HCT116 (cell line): ENCODE measurements at regions not wholly inside any gene's neighbourhood (a gene's known extent, or its start where the extent isn't known, plus 50 kb on each side); places are given as distances from the start of the nearest gene placed in this dataset.

Experiments
- ATAC-seq: fragments of 200-7000 bp; cut with Tn5 transposase; 2 replicates; pipeline ENCODE4 v1.9.1; 2020; ENCODE audit warnings: mild to moderate bottlenecking, moderate library complexity
- BruUV-seq: library from RNA; stranded (reverse); fragments of 400-500 nt; replicated peaks from 2 replicates; lab custom pipeline; 2021; lab: Mats Ljungman, UMichigan
- CTCF ChIA-PET: fragments of 300-600 bp; sonication (Branson Sonifier 250); formaldehyde crosslinking; loops from one replicate; lab custom pipeline; 2021; ENCODE audit warnings: antibody characterized with exemption; lab: Charles Lee
- POLR2A ChIA-PET: fragments of 300-600, 350-600 bp; sonication (Branson Sonifier 250); formaldehyde crosslinking; loops from one replicate; lab custom pipeline; 2021; ENCODE audit warnings: antibody characterized with exemption; lab: Charles Lee
- RAD21 ChIA-PET, 2 experiments: fragments of 300-600 bp; sonication (Branson Sonifier 250); formaldehyde crosslinking; loops; one replicate each; lab custom pipeline; 2023; ENCODE audit warnings: low total read pairs in 2 of 2; ENCODE audit not compliant: uncharacterized antibody in 2 of 2, unreplicated experiment in 2 of 2, low non-redundant PET in 1 of 2; lab: Charles Lee
- DNase-seq: peaks from one replicate; pipeline ENCODE4 v3.0.0-alpha.2; 2010; ENCODE audit warnings: low read depth, low spot score
- H2AFZ ChIP-seq: fragments of 200-600 bp; shearing (Covaris generic), sonication (generic); 2 replicates; pipeline ENCODE4 v1.6.1; 2017; ENCODE audit warnings: low read depth, mixed run types, mixed read lengths, antibody characterized with exemption, low read length; ENCODE audit not compliant: poor library complexity, severe bottlenecking
- H3K27ac ChIP-seq: 2 replicates; pipeline ENCODE4 v1.5.1; 2012; ENCODE audit warnings: low read depth, low read length
- H3K27me3 ChIP-seq: fragments of 200-600 bp; sonication (generic); 2 replicates; pipeline ENCODE4 v1.6.1; 2016; ENCODE audit warnings: mixed run types, low read length, mixed read lengths; ENCODE audit not compliant: insufficient read depth
- H3K36me3 ChIP-seq, 2 experiments: fragments of 200-500 bp in 1 of 2; fragments of 200-600 bp in 1 of 2; sonication (Bioruptor generic) in 1 of 2; sonication (generic) in 1 of 2; 2 replicates each; pipeline versions ENCODE4 v1.5.1 to v1.6.1; 2014 to 2016; ENCODE audit warnings: low read length in 2 of 2, inconsistent platforms in 1 of 2, mixed read lengths in 1 of 2, mixed run types in 1 of 2; ENCODE audit not compliant: insufficient read depth in 2 of 2, control insufficient read depth in 1 of 2
- H3K4me1 ChIP-seq, 2 experiments: fragments of 200-600 bp in 1 of 2; sonication (generic) in 1 of 2; 2 replicates each; pipeline versions ENCODE4 v1.5.1 to v1.6.1; 2012 to 2017; ENCODE audit warnings: low read length in 2 of 2, inconsistent platforms in 1 of 2, mild to moderate bottlenecking in 1 of 2, mixed read lengths in 1 of 2, mixed run types in 1 of 2, moderate library complexity in 1 of 2; ENCODE audit not compliant: insufficient read depth in 2 of 2, control insufficient read depth in 1 of 2
- H3K4me2 ChIP-seq: fragments of 200-600 bp; sonication (generic); 2 replicates; pipeline ENCODE4 v1.6.1; 2017; ENCODE audit warnings: mixed run types, low read length, mixed read lengths
- H3K4me3 ChIP-seq, 2 experiments: fragments of 200-600 bp in 1 of 2; sonication (generic) in 1 of 2; replicated peaks in 1 of 2; 2 replicates each; pipeline ENCODE4 v1.5.1; 2011 to 2016; ENCODE audit warnings: low read length in 2 of 2, control low read depth in 1 of 2, low read depth in 1 of 2, mild to moderate bottlenecking in 1 of 2, mixed read lengths in 1 of 2, mixed run types in 1 of 2
- H3K79me2 ChIP-seq: fragments of 200-600 bp; sonication (generic); 2 replicates; pipeline ENCODE4 v1.6.1; 2017; ENCODE audit warnings: mild to moderate bottlenecking, mixed run types, low read length, moderate library complexity, mixed read lengths; ENCODE audit not compliant: insufficient read depth
- H3K9ac ChIP-seq: fragments of 200-600 bp; sonication (generic); 2 replicates; pipeline ENCODE4 v1.6.1; 2016; ENCODE audit warnings: low read length, mixed read lengths
- H3K9me2 ChIP-seq: fragments of 200-600 bp; sonication (generic), shearing (Covaris generic); 2 replicates; pipeline ENCODE4 v1.6.1; 2017; ENCODE audit warnings: mixed run types, mild to moderate bottlenecking, moderate library complexity; ENCODE audit not compliant: insufficient read depth
- H3K9me3 ChIP-seq, 2 experiments: fragments of 200-500 bp in 1 of 2; fragments of 200-600 bp in 1 of 2; sonication (Bioruptor generic) in 1 of 2; sonication (generic) in 1 of 2; 2 replicates each; pipeline ENCODE4 v1.6.1; 2014 to 2017; ENCODE audit warnings: low read length in 2 of 2, mixed read lengths in 2 of 2, inconsistent platforms in 1 of 2, low read depth in 1 of 2, mild to moderate bottlenecking in 1 of 2, mixed run types in 1 of 2, moderate library complexity in 1 of 2; ENCODE audit not compliant: control insufficient read depth in 1 of 2, insufficient read depth in 1 of 2
- H4K20me1 ChIP-seq: fragments of 200-600 bp; sonication (generic), shearing (Covaris generic); 2 replicates; pipeline ENCODE4 v1.6.1; 2017; ENCODE audit warnings: mixed run types, mild to moderate bottlenecking, moderate library complexity; ENCODE audit not compliant: insufficient read depth
- CBX3 ChIP-seq: IDR thresholded peaks from 2 replicates; pipeline ENCODE4 v1.6.1; 2012; ENCODE audit warnings: low read depth
- ELF1 ChIP-seq: IDR thresholded peaks from 2 replicates; pipeline ENCODE4 v1.6.1; 2012; ENCODE audit warnings: low read depth, borderline replicate concordance
- EZH2phosphoT487 ChIP-seq: fragments of 200-600 bp; IDR thresholded peaks from 2 replicates; pipeline ENCODE4 v1.6.1; 2018; ENCODE audit warnings: antibody characterized with exemption, borderline replicate concordance
- FOSL1 ChIP-seq: IDR thresholded peaks from 2 replicates; pipeline ENCODE4 v1.6.1; 2012; ENCODE audit warnings: low read depth
- JUND ChIP-seq: IDR thresholded peaks from 2 replicates; pipeline ENCODE4 v1.6.1; 2012
- POLR2A ChIP-seq: IDR thresholded peaks from 2 replicates; pipeline ENCODE4 v1.7.0; 2011; ENCODE audit warnings: borderline replicate concordance; ENCODE audit not compliant: insufficient read depth, insufficient read length; ENCODE audit errors: extremely low read depth
- POLR2AphosphoS5 ChIP-seq: IDR thresholded peaks from 2 replicates; pipeline ENCODE4 v1.6.1; 2011; ENCODE audit warnings: mild to moderate bottlenecking, low read depth, low read length, moderate library complexity
- SIN3A ChIP-seq: IDR thresholded peaks from 2 replicates; pipeline ENCODE4 v1.6.1; 2012; ENCODE audit warnings: low read depth
- SRF ChIP-seq: IDR thresholded peaks from 2 replicates; pipeline ENCODE4 v1.6.1; 2012; ENCODE audit warnings: low read depth
- TCF7L2 ChIP-seq: IDR thresholded peaks from 2 replicates; pipeline ENCODE4 v1.7.0; 2011; ENCODE audit warnings: borderline replicate concordance, inconsistent platforms; ENCODE audit not compliant: insufficient read depth, insufficient read length; ENCODE audit errors: extremely low read depth
- YY1 ChIP-seq: IDR thresholded peaks from 2 replicates; pipeline ENCODE4 v1.6.1; 2011; ENCODE audit warnings: low read length, low read depth, moderate library complexity, mild to moderate bottlenecking; ENCODE audit not compliant: insufficient replicate concordance; ENCODE audit errors: extremely low read depth
- ZNF274 ChIP-seq: fragments of 200-500 bp; sonication (Bioruptor generic); IDR thresholded peaks from 2 replicates; pipeline ENCODE4 v1.6.1; 2014; ENCODE audit warnings: mild to moderate bottlenecking, low read depth, low read length, inconsistent platforms
- intact Hi-C: fragments of 100-400 bp; cut with micrococcal nuclease; formaldehyde crosslinking; loops from 2 replicates; pipeline ENCODE4 v1.10.0; 2022
- TF ChIP-seq, protein P1 (sequence below): IDR thresholded peaks from 2 replicates; pipeline ENCODE4 v1.6.1; 2012
- TF ChIP-seq, protein P2 (sequence below): IDR thresholded peaks from 2 replicates; pipeline ENCODE4 v1.6.1; 2012
- TF ChIP-seq, protein P3 (sequence below), 3 experiments: fragments of 200-600 bp in 1 of 3; sonication (generic) in 1 of 3; IDR thresholded peaks in 2 of 3; conservative IDR thresholded peaks in 1 of 3; 2 replicates each; pipeline ENCODE4 v1.5.1; 2012 to 2017; ENCODE audit warnings: low read depth in 2 of 3, low read length in 2 of 3, antibody characterized with exemption in 1 of 3, borderline replicate concordance in 1 of 3, control low read depth in 1 of 3, mild to moderate bottlenecking in 1 of 3, mixed read lengths in 1 of 3, mixed run types in 1 of 3, moderate library complexity in 1 of 3; ENCODE audit not compliant: insufficient read depth in 1 of 3

GRCh38 chr4:125677665-125678307, 363.0 kb downstream of the FAT4 start:
- H3K4me1 ChIP-seq = no peaks in the 10 kb centered on the region
- H3K27me3 ChIP-seq = no peaks in the 10 kb centered on the region
- H3K4me3 ChIP-seq = no peak overlapping the region
- no peaks in the 10 kb centered on the region for H3K9me2 ChIP-seq
- H2AFZ ChIP-seq = no peak overlapping the region
- H3K79me2 ChIP-seq = no peaks in the 10 kb centered on the region
- BruUV-seq = no TSS peak
- DNase-seq = no peak
- H4K20me1 ChIP-seq = no peaks in the 10 kb centered on the region
- intact Hi-C loops = no loop called here
- no peaks in the 10 kb centered on the region for H3K36me3 ChIP-seq
- no peak overlapping the region for H3K27ac ChIP-seq
- H3K9me3 ChIP-seq = no peaks in the 10 kb centered on the region
- ChIA-PET POLR2A (no interaction called here), CTCF (no interaction called here), RAD21 (no interaction called here)
- no peak overlapping the region for H3K9ac ChIP-seq
- no peak for TF ChIP-seq SIN3A
- no peak for TF ChIP-seq ZNF274
- TF ChIP-seq, protein P1, sequence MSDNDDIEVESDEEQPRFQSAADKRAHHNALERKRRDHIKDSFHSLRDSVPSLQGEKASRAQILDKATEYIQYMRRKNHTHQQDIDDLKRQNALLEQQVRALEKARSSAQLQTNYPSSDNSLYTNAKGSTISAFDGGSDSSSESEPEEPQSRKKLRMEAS = no peak
- TF ChIP-seq JUND = no peak
- TF ChIP-seq TCF7L2 = no peak
- no peak for TF ChIP-seq FOSL1
- TF ChIP-seq EZH2phosphoT487 = no peak
- no peak for TF ChIP-seq SRF
- TF ChIP-seq CBX3 = no peak
- TF ChIP-seq YY1 = no peak
- no peak for TF ChIP-seq POLR2A
- no peak for TF ChIP-seq ELF1
- TF ChIP-seq, protein P2, sequence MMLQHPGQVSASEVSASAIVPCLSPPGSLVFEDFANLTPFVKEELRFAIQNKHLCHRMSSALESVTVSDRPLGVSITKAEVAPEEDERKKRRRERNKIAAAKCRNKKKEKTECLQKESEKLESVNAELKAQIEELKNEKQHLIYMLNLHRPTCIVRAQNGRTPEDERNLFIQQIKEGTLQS = no peak
- no peak for TF ChIP-seq POLR2AphosphoS5
- TF ChIP-seq, protein P3, sequence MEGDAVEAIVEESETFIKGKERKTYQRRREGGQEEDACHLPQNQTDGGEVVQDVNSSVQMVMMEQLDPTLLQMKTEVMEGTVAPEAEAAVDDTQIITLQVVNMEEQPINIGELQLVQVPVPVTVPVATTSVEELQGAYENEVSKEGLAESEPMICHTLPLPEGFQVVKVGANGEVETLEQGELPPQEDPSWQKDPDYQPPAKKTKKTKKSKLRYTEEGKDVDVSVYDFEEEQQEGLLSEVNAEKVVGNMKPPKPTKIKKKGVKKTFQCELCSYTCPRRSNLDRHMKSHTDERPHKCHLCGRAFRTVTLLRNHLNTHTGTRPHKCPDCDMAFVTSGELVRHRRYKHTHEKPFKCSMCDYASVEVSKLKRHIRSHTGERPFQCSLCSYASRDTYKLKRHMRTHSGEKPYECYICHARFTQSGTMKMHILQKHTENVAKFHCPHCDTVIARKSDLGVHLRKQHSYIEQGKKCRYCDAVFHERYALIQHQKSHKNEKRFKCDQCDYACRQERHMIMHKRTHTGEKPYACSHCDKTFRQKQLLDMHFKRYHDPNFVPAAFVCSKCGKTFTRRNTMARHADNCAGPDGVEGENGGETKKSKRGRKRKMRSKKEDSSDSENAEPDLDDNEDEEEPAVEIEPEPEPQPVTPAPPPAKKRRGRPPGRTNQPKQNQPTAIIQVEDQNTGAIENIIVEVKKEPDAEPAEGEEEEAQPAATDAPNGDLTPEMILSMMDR (IDR thresholded peaks at IDR 0.05 in 2 of 3, conservative IDR thresholded peaks at IDR 0.05 in 1 of 3; ENCODE audit: borderline replicate concordance in 1 of 3, insufficient read depth in 1 of 3, low read depth in 2 of 3, low read length in 2 of 3) = no peak
- H3K4me2 ChIP-seq = no peak overlapping the region
- no peak for ATAC-seq
